ENCODE measurements at regions not wholly inside any gene's neighbourhood (a gene's known extent, or its start where the extent isn't known, plus 50 kb on each side); places are given as distances from the start of the nearest gene placed in this dataset.

- no peak for TF ChIP-seq CTCF (conservative IDR thresholded peaks at IDR 0.05; ENCODE audit: low read length)
- TF ChIP-seq EZH2phosphoT487 (IDR thresholded peaks at IDR 0.05; ENCODE audit: borderline replicate concordance, low read depth, low read length), result no peak
Measured at GRCh38 chr15:24784506-24784905, 108.9 kb downstream of the NPAP1 start.
